GM19351 (cell line): ENCODE measurements at regions not wholly inside any gene's neighbourhood (a gene's known extent, or its start where the extent isn't known, plus 50 kb on each side); places are given as distances from the start of the nearest gene placed in this dataset.
"Not testable (repeated sequence)": the region's sequence is repeated elsewhere in the genome, so short reads cannot be mapped to it uniquely, and the experiment has no call there.

ENCODE experiments used
- ATAC-seq: cut with Tn5 transposase; IDR thresholded peaks from one replicate; pipeline ENCODE4 v1.9.1; 2021; ENCODE audit warnings: mild to moderate bottlenecking, moderate library complexity; ENCODE audit not compliant: unreplicated experiment

DNA sequence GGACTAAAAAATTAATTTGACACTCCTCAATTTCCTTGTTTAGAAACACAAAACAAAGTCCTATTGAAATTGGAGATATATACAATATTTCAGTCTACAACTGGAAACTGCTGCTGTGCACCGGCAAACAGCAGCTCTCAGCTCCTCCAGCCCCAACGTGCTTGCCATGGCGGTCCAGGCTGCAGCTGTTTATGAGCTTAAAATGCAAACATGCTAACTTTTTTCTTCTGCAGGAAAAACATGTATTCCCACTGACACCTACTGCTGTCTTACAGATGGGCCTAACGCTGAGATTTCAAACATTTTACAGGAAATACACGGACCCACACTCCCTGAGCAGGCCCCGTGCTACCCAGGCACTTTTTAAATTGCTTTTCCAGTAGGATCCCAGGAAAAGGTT lies 195.5 kb downstream of the BCL11A start:
- ATAC-seq, result no peak

GRCh38 chr2:60356346-60356745 lies 197.1 kb downstream of the BCL11A start:
- ATAC-seq, result peak; percentile 12

DNA sequence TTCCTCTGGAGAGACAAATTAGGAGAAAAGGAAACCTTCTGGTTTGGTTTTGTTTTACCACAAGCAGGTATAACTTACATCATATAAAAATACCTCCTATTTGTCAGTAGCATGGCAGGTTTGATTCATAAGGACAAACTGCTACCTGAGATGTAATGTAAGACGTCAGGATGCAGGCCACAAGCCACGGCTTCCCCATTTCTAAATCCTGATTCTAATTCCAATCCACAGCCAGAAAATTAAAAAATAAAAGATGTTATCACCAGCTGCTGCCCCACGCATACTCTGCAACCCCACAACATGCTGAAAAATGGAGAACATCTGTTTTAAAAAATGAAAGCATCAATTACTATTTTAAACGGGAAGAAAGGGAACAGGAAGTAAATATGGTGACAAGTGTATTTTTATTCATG lies 197.6 kb downstream of the BCL11A start:
- ATAC-seq, result no peak

DNA sequence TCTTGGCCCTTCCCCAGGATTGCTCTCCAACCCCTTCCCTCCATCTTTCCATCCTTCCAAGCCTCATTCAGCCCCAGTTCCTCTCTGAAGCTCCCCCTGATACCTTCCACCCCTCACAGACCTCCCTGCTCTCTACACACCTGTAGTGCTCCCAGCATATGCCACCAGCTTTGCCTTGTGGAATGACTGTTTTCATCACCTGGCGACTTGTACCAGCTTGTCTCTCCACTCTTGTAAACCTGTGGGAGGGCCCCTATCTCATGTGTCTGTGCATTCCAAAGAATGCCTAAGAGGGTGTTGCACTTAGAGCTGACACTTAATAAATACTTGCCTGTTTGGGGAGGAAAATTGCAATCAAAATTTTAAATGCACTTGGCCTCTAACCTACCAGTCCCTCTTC lies 198.7 kb downstream of the BCL11A start:
- ATAC-seq, result no peak

DNA sequence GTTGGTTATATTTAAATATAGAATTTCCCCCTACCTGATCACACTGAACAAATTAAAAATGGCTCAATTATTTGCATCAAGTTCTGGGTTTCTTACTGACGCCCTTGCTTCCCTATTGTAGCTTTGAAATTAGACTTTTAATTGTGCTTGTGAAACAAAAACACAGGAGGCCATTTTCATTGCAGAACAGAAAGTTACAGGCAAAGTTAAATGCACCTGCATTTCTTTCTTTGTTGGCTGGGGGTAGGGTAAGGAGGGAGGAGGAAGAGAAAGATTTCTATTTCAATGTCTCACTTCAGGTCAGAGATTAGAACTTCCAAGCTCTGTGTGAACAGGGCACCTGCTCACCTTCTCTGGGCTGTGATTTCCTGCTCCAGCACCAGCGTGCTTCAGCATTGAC lies 199.6 kb downstream of the BCL11A start:
- peak; percentile 42 for ATAC-seq

DNA sequence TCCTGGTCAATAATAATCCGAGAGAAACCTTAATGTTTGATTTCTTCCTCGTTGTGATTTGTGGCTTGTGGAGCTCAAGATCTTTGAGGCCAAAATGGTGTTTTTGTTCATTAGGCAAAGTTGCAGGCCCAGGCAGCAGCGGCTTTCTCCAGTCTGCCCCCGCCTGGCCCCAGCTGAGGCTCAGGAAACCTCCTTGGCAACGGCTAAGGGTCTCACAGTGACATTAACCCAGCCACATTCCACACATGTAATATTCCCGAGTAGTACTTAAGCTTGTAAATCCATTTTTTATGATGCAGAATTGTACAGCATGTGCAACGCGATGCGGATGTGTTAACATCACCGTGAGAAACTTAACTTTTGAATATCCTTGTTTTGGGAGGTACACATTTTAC lies 200.1 kb downstream of the BCL11A start:
- ATAC-seq, result peak; percentile 12

GRCh38 chr2:60352491-60353405 lies 200.7 kb downstream of the BCL11A start:
- no peak for ATAC-seq

- no peak for ATAC-seq
These were observed 201.7 kb downstream of the BCL11A start for GRCh38 chr2:60351802-60352201.

GRCh38 chr2:60351321-60351720 lies 202.1 kb downstream of the BCL11A start:
- ATAC-seq, result no peak

GRCh38 chr2:60350791-60351190 lies 202.7 kb downstream of the BCL11A start:
- ATAC-seq, result no peak

DNA sequence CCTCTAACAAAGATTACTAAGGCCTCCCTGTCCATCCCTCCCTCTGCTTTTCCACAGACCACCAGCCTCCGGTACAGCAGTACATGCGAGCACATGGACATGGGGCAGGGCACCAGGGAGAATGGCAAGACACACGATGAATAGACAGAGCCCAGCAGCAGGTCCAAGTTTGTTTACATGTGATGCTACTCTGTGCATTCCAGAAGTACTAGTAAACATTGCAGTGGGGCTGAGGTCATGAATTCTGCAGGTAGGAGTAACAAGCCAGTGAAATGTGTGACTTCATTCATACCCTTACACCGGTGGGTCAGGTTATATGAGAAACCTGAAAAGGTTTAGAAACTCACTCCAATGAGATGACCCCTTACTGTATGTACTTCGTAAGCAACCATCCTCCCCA lies 205.7 kb downstream of the BCL11A start:
- no peak for ATAC-seq

GRCh38 chr2:60342491-60342890 lies 211.0 kb downstream of the BCL11A start:
- ATAC-seq, result not testable (repeated sequence)

- ATAC-seq, result no peak
These were observed 212.3 kb downstream of the BCL11A start for GRCh38 chr2:60341151-60341550.

DNA sequence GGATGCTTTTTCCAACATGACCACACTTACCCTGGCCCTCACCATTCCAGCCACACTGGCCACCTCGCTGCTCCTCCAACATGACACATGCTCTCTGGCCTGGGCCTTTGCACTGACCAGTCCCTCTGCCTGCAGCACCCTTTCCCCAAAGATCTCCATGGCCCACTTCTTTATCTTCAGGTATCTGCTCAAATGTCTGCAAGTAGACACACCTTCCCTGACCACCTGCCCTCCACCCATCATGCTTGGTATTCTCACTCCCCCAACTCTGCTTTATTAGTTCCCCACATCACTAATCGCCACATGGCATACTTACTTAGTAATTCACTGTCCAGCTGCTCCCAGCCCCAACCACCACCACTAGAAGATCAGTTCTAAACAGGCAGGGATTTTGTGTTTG lies 214.2 kb downstream of the BCL11A start:
- no peak for ATAC-seq

DNA sequence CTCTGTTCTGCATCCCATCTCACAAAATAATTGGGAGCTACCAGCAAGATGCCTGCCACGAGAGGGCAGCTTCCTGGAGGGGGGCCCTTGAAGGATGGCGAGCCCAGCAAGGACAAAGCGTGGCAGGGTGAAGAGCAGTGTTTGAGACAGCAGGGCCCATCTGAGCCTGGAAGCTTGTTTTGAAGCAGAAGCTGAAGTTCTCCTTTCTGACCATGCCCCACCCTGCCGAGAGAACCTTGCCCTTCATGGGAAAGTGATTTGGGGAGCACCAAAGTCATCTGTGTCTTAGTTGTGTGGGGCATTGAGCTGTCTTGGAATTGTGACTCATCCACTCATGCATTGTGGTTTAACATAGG lies 216.3 kb downstream of the BCL11A start:
- ATAC-seq, result peak; percentile 42

DNA sequence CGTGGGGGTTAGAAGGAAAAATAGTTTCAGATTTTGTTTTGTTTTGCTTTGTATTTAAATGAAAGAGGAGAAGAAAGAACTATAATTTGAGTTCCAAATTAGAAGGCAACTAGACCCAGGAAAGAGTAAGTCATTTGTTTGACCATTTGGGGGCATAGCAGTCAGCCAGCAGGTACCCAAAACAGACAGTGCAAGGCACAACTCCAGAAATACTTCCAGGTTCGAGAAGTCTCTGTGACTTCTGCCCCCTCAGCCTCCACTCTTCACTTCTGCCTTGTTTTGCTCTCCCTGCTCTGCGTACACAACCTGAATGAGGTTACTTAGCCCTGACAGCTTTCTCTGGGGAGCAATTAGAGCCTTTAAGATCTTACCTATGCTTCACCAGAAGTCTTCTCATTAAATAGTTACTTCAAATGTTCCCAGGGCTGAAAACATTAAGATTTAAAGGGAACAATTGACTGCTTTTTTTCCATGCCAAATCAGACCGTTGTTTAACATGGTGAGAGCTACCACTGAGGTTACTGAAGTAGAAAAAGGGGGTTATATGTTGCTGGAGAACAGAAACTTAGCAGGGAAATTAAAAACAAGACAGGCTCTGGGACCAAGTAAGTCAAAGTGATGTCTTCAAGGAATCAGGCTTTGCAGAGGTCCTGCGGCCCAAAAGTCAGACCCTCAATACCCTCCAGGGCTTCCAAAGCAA lies 216.9 kb downstream of the BCL11A start:
- peak; percentile 53 for ATAC-seq

DNA sequence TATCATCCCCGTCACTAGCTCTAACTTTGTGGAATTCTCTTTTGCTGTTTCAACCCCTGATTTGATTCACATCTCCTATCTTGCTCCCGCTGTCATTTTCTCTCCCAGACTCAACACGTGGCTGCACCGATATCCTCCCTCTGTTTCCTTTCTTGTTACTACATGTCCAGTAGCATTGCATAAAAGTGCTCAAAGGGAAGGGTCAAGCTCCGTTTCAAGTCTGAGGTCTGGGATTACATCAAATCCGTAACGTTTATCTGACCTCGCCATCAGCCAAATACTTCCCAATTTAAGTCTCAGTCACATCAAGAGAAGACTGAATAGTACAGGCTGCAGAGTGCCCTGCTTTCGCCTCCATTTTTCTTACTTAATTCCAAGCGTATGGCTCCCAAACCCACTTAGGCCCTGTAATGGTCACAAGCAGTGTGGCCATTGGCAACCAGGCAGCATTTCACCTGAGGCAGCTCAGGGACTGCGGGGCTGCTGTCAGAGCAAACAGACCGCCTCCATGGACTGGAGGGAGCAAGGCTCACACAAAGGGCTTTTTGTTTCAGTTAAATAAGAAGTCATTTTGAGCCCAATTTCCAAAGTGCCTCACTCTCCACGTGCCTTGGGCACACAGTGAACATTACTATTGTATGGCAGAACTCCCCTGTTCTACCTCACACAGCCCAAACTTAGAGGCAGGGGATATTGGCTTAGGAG lies 217.8 kb downstream of the BCL11A start:
- ATAC-seq, result no peak

DNA sequence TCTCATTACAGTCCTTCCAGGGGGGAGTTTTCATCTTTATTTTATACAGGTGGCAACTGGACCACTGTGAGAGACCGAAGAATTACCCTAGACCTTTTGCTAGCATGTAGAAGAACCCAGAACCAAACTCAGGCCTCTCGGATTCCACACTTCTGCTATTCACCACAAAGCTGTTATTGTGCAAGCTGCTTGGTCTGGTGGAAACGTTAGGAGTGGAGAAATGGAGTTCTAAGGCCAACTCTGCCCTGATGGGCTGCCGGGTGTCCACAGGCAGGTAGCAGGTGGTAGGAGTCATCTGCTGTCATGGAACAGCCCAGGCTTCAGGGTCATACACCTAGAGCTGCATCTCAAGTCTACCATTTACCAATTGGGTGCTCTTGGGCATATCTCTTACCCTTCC lies 218.8 kb downstream of the BCL11A start:
- no peak for ATAC-seq

DNA sequence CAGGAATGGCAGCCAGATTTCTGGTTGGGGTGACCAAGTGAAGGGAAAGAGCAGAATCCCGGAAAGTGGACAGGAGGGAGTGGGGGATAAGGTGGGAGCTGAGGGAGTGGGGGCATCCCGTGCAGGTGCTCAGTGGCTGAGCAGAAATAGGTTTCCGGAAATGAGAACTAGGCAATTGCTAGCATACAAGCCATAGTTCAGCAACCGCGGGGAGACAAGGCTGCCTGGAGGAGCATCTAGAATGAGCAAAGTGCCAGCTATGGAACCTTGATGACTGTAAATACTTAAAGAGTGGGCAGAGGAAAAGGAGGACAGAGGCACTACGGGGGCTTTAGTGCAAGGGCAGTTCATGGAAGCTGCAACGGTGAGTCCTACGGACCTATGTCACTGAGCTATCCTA lies 220.2 kb downstream of the BCL11A start:
- no peak for ATAC-seq

- no peak for ATAC-seq
These were observed 222.2 kb downstream of the BCL11A start for GRCh38 chr2:60331115-60331809.

DNA sequence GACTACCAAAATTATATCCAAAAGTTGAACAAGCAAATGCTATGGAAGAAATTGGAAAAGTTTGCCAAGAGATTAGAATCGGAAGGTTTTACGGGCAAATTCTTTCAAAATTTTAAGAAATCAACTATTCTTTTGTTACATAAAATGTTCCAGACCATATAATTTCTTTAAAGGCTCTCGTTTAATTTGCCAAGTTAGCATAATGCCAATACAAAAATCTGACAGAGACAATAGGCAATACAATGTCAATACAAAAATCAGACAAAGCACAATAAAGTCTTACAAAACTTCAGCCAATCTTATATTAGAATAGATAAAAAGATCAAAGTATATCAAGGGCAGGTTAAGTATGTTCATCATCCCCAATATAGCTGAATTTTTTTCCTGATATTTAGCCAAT lies 224.2 kb downstream of the BCL11A start:
- ATAC-seq, result no peak
